ENCODE measurements at regions not wholly inside any gene's neighbourhood (a gene's known extent, or its start where the extent isn't known, plus 50 kb on each side); places are given as distances from the start of the nearest gene placed in this dataset.

DNA sequence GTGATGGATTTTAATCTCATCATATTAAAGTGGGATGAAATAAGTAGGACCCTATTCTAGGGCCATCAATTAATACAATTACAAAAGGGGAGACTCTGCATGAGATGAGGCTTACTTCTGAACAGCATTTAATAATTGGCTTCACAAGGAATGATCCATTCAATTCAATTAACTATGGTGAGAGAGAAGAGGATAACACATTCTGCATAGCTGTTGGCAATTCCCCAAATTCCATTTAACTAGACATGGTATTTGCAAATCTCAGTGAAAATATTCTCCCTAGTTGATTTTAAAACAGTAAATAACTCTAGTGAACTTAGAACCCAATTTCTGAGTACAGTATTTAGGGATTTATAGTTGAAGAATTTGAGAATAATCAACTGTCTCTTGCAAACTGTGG lies 145.3 kb downstream of the NOC3L start:
- DNase-seq (ENCODE audit: insufficient read length, low spot score) (no peak), FAIRE-seq (peak; percentile 16)
- TF ChIP-seq, protein P1, sequence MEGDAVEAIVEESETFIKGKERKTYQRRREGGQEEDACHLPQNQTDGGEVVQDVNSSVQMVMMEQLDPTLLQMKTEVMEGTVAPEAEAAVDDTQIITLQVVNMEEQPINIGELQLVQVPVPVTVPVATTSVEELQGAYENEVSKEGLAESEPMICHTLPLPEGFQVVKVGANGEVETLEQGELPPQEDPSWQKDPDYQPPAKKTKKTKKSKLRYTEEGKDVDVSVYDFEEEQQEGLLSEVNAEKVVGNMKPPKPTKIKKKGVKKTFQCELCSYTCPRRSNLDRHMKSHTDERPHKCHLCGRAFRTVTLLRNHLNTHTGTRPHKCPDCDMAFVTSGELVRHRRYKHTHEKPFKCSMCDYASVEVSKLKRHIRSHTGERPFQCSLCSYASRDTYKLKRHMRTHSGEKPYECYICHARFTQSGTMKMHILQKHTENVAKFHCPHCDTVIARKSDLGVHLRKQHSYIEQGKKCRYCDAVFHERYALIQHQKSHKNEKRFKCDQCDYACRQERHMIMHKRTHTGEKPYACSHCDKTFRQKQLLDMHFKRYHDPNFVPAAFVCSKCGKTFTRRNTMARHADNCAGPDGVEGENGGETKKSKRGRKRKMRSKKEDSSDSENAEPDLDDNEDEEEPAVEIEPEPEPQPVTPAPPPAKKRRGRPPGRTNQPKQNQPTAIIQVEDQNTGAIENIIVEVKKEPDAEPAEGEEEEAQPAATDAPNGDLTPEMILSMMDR (IDR thresholded peaks at IDR 0.05; ENCODE audit: insufficient read depth, missing control alignments): no peak

DNA sequence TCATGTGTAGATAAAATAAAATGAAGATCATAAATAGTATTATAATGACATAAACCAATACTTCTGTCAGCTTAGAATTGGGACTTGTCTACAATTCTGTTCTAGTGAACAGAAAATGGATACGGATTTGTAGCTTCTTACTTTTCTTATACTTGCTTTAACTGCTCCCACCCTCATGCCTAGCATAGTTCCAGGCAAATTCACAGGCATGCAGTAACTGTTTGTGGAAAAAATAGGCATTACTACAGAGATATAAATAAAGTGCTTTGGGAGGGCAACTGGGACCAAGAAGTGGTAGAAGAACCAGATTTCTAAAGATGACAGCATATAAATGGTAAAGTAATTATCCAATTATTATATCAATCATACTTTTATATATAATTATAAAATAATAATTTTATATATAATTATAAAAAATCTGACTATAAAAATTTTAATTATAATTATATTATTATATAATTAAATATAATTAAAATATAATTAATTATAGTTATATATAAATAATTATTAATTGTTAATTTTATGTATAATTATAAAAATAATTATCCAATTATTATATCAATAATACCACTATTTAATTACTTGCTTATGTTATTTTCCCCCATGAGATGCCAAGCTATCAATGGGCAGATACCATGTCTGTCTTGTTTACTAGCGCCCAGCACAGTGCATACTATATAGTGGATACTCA lies 144.1 kb downstream of the NOC3L start:
- no peak for FAIRE-seq
- TF ChIP-seq, protein P1 (IDR thresholded peaks at IDR 0.05; ENCODE audit: insufficient read depth, missing control alignments): no peak
- no peak for DNase-seq (ENCODE audit: insufficient read length, low spot score)

DNA sequence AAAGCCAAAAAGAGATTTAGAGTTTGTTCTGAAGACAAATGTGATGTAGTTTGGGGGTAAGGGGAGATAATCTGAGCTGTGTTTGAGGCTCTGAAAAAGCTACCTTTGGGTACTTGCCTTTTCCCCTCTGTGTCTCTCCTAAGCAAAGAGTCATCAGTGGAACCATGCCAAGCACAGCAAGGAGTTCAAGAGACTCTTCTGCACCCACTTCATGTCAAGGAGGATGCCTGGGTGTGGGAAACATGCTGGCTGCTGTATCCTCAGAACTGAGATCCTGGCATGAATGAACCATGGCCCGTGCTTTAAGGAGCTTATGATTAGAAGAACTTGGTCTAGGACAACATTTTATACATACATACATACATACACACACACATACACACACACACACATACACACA lies 142.9 kb downstream of the NOC3L start:
- DNase-seq (ENCODE audit: insufficient read length, low spot score): no peak
- no peak for FAIRE-seq
- TF ChIP-seq, protein P1 (IDR thresholded peaks at IDR 0.05; ENCODE audit: insufficient read depth, missing control alignments): no peak

DNA sequence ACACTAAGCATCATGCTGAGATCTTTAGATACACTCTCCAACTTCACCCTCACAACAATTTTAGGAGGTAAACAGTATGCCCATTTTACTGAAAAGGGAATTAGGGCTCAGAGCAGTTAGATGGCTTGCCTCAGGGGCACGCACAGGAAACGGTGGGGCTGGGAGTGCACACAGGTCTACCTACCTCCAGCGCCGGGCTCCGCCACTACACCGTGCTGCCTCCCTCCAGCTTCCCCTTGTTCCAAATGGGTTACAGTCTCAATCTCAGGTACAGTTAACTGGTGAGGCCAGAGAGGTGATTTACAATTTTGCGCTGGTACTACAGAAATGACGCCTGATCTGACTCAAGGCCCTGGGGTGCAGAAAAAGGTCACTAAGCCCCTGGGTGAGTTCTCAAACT lies 142.0 kb downstream of the NOC3L start:
- TF ChIP-seq, protein P1 (IDR thresholded peaks at IDR 0.05; ENCODE audit: insufficient read depth, missing control alignments): no peak
- DNase-seq (ENCODE audit: insufficient read length, low spot score) (no peak), FAIRE-seq (no peak)

DNA sequence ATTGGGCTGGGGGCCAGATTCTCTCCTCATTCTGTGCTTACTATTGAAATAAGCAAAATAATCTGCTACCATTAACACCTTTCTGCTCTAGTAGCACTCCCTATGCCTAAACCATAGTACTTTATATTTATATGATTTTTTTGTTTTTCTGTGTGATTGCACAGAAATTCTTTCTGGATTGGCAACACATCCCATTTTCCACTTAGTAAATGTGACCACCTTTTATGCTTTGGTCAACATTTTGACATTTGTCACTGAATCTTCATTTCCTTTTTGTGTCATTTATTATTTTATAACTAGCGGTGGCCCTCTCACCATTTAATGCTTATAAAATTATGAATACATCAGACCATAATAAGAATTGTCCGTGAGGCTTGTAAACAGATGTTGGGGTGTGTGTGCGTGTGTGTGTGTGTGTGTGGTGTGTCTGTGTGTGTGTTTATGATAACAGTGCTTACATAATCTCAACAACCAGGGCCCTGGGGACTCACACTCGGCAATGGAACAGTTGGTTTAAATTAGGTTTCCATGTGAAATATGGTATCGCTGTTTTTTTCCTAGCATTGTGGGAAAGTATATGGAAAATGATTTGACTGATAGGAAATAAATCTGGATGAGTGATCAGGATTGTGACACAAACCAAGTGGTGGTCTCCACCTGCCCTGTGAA lies 138.9 kb downstream of the NOC3L start:
- no peak for FAIRE-seq
- TF ChIP-seq, protein P1 (IDR thresholded peaks at IDR 0.05; ENCODE audit: insufficient read depth, missing control alignments): no peak
- no peak for DNase-seq (ENCODE audit: insufficient read length, low spot score)

DNA sequence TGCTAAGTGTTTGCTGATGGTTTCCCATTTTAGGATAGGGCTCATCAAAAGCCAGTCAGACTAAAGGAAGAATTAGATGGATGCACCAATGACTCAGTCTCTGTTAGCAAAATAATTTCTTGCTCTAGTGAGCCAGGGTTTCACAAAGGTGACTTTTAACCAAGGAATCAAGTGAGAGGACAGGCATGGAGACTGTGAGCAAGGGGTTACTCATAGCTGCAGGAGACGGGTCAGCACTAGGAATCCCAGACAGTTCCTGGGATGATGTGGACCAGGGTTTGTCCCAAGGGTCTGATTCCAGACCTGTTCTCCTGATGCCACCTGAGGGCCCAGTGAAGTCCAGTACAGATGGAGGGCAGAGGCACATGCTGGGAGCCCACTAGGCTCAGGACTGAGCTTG lies 138.1 kb downstream of the NOC3L start:
- FAIRE-seq: no peak
- DNase-seq (ENCODE audit: insufficient read length, low spot score): no peak

More for the DNA sequence above, 138.1 kb downstream of the NOC3L start:
- TF ChIP-seq, protein P1 (IDR thresholded peaks at IDR 0.05; ENCODE audit: insufficient read depth, missing control alignments): no peak
